Right ventricle myocardium inferior (tissue), 1 donor: ENCODE measurements at regions not wholly inside any gene's neighbourhood (a gene's known extent, or its start where the extent isn't known, plus 50 kb on each side); places are given as distances from the start of the nearest gene placed in this dataset.
A peak's percentile ranks its signal among the peaks of the same experiment; 100 is the strongest.

Experiments
- ATAC-seq: fragments of 200-7000 bp; cut with Tn5 transposase; one replicate; pipeline ENCODE4 v1.9.1; 2020; ENCODE audit warnings: mild to moderate bottlenecking, moderate library complexity
- DNase-seq: peaks from one replicate; pipeline ENCODE4 v3.0.0; 2021; ENCODE audit errors: missing footprints
- intact Hi-C: fragments of 100-400 bp; cut with DNase I; formaldehyde crosslinking; loops from one replicate; pipeline ENCODE4 v1.11.0; 2022
- donor health status: DM: no; HTN: yes; CAD: no; lungs with severe emphysema.

DNA sequence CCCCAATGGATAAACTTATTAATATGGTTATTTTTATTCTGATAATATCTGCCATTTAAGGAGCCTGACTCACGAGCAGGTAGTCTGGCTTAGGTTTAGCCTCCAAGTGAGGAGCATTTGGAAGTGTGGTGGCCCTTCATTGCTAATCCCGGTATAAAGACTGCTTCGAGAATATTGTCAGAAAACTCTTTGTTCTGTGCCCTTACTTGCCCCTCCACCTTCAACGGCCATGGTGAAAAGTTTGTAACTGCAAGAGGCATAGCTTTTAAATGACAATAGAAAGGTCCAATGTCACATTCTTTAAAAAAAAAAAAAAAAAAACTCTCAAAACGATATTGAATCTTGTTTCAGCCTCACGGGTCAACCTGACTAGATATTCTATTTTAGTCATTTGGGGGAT lies 157.4 kb upstream of the PROX1 start:
- no peak for DNase-seq
- intact Hi-C loops: no loop called here

DNA sequence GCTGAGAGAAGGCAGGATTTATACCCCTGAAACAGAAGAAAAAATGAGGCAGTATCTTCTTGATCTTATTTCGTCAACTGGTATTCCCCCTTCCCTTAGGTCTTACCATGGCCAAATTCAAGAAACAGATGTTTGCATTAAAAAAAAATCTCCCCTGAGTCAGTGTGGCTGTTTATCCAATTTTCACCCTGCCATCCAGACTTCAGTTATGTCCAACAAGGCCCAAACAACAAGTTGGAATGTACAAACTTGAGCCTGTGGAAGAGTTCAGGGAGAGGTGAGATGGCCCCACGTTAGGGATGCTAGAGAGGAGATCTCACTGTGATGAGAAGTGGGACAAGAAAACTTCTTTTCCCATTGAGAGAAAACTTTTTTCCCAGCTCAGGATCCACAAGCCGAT lies 147.2 kb upstream of the PROX1 start:
- intact Hi-C loops: no loop called here
- ATAC-seq (no peak), DNase-seq (no peak)

More for the DNA sequence above, 157.4 kb upstream of the PROX1 start:
- no peak for ATAC-seq

GRCh38 chr1:213844632-213845031 lies 143.1 kb upstream of the PROX1 start:
- no peak for DNase-seq
- intact Hi-C loops: no loop called here
- ATAC-seq: no peak

DNA sequence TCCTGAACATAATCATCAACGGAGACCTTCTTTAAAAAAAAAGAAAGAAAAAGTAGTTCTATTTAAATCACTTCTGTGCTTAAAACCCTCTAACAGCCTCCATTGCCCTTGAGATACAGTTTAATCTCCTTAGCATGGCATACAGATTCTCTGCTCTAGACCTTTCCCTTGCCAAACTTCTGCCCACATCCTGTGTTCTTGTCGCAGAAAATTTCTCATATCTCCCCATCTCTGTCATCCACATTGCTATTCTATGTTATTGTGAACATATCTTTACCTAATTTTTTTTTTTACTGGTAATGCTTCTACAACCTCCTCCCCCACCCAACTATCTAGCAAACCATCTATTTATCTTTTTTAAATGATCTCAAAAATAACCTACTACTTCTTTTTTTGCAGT lies 135.7 kb upstream of the PROX1 start:
- intact Hi-C loops: no loop called here
- ATAC-seq (no peak), DNase-seq (no peak)

DNA sequence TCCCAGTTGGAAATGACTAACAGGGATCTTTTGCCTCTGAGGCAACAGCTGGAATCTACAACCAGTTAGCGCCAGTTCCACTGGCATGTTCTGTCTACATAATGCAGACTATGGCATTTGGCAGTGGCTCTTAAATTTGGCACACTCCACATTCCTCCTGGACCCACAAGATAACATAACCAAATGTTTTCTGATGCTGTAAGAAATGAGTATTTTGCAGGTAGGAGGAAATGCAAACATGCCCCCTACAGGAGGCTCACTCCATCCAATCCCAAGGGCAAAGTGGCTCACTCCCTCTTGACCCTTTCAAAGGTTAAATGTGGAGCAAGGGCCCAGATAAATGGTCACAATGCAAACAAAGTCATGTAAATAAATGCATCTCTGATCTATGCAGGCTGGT lies 129.2 kb upstream of the PROX1 start:
- intact Hi-C loops: no loop called here
- ATAC-seq (no peak), DNase-seq (no peak)

DNA sequence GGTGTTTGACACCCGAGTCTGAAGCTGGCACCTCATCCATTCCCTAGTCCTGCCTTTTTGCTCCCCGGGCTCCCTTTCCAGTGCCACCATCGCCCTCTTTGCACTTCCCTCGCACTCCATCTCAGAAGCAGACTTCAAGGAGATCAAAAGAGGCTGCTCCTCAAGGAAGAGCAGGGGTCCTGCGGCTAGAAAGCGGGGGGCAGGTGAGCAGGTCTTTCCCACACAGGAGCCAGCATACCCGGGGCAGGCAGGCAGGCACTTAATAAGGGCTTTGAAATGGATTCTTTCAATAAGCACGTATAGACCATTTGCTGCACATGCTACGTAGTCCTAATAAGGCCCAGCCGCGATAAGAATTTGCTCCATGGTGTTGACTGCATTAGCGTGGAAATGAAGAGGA lies 125.9 kb upstream of the PROX1 start:
- intact Hi-C loops: no loop called here
- ATAC-seq: no peak
- DNase-seq: no peak

DNA sequence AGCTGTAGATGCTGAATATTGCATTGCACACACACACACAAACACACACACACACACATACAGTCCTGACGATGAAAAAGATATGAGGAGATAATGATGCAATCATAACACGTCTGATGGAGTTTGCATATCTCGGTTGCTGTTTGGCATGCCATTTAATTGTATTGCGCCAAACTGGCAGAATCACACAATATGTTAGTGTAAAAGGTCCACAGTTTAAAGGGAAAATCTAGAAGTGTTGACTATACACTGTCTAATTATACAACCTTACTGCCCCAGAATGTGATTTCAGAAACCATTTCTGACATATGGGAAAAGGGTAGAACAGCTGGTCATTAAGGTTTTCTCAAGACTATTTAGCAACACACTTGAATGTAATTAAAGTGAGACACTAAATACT lies 123.7 kb upstream of the PROX1 start:
- no peak for DNase-seq
- no peak for ATAC-seq
- intact Hi-C loops: no loop called here

DNA sequence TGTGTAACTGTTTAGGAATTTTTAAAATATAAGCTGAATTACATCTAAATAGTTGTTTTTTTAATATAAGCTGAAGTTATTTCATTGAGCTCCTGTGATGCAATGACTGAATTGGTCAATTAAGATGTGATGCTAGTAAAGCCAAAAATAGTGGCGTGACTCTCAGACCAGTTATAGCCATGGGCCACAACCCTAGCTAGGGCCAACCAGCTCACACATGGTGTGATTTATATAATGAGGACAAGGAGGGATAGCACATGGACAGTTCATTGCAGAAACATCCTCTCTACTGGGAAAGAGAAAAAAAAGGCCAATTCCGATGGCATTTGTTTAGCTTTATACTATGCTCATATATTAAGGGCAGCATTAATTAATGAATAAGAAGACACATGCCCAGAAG lies 119.3 kb upstream of the PROX1 start:
- DNase-seq (no peak), ATAC-seq (no peak)
- intact Hi-C loops: no loop called here

DNA sequence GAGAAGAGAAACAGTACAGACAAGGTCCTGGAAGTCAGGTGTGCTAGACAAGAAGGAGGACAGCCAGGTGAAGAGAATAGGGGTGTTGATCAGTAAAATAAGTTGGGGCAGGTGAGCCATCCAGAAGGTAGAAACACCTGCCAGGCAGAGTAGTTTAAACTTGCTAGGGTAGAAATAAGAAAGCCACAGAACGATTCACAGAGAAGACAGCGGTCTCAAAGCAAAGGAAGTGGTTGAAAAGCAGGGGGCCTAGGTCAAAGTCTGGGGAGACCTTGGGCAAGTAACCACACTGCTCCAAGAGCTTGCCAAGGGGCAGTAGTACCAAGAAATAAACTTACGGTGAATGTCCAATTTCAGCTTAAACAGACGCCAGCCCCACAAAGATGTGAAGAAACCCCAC lies 116.6 kb upstream of the PROX1 start:
- DNase-seq: no peak
- intact Hi-C loops: no loop called here
- no peak for ATAC-seq

DNA sequence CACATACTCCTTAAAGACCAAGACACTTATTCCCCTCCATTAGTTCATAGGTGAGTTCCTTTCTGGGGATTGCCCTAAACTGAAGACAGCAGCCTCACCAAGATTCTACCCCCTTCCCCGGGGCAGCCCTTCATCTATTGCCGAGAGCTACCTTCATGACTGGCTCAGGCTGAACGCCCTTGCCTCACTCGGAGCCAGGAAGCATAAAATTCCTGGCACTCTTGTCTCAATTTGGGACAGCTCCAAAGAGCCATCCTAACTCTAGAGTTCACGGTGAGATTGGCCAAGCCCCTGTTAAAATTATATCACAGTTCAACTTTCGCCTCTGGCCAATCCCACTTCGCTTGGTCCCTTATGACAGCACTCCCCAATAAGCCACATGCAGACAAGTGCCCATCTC lies 113.0 kb upstream of the PROX1 start:
- intact Hi-C loops: no loop called here
- DNase-seq (no peak), ATAC-seq (no peak)

GRCh38 chr1:213876531-213876930 lies 111.2 kb upstream of the PROX1 start:
- DNase-seq (no peak), ATAC-seq (no peak)
- intact Hi-C loops: no loop called here

- intact Hi-C loops: no loop called here
- ATAC-seq: no peak
- DNase-seq: no peak
These were observed 104.2 kb upstream of the PROX1 start for GRCh38 chr1:213883618-213884017.

GRCh38 chr1:213884402-213884801 lies 103.4 kb upstream of the PROX1 start:
- ATAC-seq (no peak), DNase-seq (no peak)
- intact Hi-C loops: no loop called here

GRCh38 chr1:213884942-213885341 lies 102.8 kb upstream of the PROX1 start:
- no peak for ATAC-seq
- intact Hi-C loops: no loop called here
- DNase-seq: no peak

- no peak for ATAC-seq
- DNase-seq: no peak
- intact Hi-C loops: no loop called here
These were observed 99.9 kb upstream of the PROX1 start for GRCh38 chr1:213887842-213888241.

DNA sequence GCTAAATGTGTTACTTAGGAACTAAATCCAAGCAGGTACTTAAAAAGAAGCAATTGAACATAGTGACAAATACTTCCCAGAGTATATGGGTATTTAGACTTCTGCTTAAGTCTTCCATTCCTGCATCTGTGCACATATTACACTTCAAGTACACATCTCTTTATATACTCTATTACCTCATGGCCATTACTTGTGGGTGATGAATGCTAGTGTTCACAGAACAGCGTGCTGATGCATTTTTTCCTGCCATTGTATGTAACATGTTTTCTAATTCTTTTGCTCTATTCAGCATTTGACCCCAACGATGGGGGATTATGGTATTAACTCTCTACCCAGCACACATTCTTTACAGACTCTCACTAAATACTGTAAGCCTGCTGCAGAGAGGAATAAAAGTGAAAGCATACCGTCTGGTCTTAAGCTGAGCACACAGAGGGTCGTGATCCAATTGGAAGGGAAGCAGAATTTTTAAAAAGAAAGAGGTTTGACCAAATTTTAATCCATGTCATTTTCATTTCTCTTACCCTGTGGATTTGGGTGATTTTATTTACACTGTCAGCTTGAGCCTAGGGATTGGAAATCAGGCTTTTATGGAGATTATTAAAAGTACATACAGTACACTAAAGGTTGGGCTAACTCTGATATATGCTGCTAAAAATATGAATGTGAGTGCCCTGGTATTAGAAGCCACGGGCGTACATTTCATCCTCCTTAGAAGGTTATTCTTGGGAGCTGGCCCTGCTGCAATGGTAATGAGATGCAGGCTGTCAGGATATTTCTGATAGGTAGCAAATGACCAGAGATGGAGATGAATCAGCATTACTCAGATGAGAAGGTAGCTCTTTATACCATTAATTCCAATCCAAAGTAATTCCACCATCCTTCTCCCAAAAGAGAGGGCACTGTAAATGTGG lies 95.5 kb upstream of the PROX1 start:
- intact Hi-C loops: no loop called here
- ATAC-seq (peak; percentile 71), DNase-seq (no peak)

- intact Hi-C loops: no loop called here
- DNase-seq (no peak), ATAC-seq (no peak)
These were observed 89.1 kb upstream of the PROX1 start for GRCh38 chr1:213898684-213899083.

GRCh38 chr1:213899413-213899812 lies 88.4 kb upstream of the PROX1 start:
- no peak for ATAC-seq
- intact Hi-C loops: no loop called here
- DNase-seq: no peak

DNA sequence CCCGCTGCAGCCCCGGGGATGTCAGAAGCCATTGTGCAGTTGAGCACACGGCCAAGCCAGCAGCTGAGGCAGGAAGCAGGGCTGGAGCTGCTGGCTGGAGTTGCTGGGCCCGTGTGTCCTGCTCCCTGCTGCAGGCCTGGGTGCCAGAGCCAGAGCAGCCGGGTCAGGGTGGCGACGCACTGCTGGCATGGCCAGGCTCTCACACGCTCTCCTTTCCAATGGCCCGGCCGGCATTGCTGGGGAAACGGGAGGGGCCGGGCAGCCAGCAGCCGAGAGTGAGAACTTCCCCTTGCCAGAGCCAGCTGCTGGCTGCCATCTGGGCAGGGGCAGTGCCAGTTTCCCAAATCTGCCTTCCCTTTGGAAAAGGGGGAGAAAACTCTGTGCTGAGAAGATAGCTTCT lies 82.4 kb upstream of the PROX1 start:
- ATAC-seq (peak; percentile 97), DNase-seq (peak; percentile 76)
- intact Hi-C loops: no loop called here

DNA sequence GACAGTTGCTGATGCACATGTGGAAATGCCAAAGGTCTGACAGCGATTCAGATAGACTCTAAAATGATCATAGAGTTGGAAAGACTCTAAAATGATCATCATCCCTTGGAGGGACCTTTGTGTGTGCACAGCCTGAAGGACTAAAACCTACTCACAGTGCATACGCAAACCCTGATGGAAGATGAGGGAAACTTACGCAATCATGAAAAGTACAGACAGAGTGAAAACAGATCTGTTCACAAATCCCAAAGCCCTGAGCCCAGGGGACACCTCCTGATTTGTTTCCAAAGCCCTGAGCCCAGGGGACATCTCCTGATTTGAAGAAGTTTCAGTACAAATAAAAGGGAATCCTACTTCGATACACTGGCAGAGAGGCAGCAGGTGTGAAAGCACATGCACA lies 79.3 kb upstream of the PROX1 start:
- intact Hi-C loops: no loop called here
- DNase-seq (no peak), ATAC-seq (no peak)

DNA sequence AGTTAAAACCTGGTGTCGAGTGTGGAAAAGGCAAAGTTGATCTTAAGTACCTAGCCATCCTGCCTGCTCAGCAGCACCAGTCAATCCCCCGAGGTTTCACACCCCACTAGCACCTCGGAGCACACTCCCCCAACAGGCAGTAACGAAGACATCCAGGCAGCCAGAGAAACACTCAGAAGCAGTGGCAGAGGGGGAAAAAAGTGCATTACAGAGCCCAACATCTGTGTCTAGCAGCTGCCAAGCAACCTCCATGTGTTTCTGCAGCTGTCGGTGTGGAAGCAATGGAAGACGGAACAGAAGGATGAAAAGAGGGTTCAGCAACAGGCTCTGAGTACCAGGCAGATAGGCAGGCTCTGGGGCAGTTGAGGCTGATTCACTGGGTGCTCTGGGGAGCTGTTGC lies 73.4 kb upstream of the PROX1 start:
- intact Hi-C loops: no loop called here
- no peak for DNase-seq

More for the DNA sequence above, 73.4 kb upstream of the PROX1 start:
- ATAC-seq: no peak
